Calu3 (cell line): ENCODE measurements at regions not wholly inside any gene's neighbourhood (a gene's known extent, or its start where the extent isn't known, plus 50 kb on each side); places are given as distances from the start of the nearest gene placed in this dataset.
A peak's percentile ranks its signal among the peaks of the same experiment; 100 is the strongest.

Source experiments
- BruUV-seq: library from RNA; stranded (reverse); fragments of 400-500 nt; replicated peaks from 2 replicates; lab custom pipeline; 2021; lab: Mats Ljungman, UMichigan
- CTCF ChIA-PET: fragments of 300-600 bp; sonication (Branson Sonifier 250); formaldehyde crosslinking; loops from one replicate; lab custom pipeline; 2022; ENCODE audit warnings: antibody characterized with exemption; lab: Charles Lee
- DNase-seq: peaks from one replicate; pipeline ENCODE4 v3.0.0; 2022
- H3K27ac Mint-ChIP-seq: one replicate; pipeline ENCODE4 v1.8.0; 2022; ENCODE audit warnings: mixed read lengths; ENCODE audit not compliant: unreplicated experiment
- H3K27me3 Mint-ChIP-seq: one replicate; pipeline ENCODE4 v1.8.0; 2022; ENCODE audit warnings: mixed read lengths; ENCODE audit not compliant: unreplicated experiment
- H3K36me3 Mint-ChIP-seq: one replicate; pipeline ENCODE4 v1.8.0; 2022; ENCODE audit warnings: mild to moderate bottlenecking, moderate library complexity, mixed read lengths; ENCODE audit not compliant: insufficient read depth, unreplicated experiment
- H3K4me1 Mint-ChIP-seq: one replicate; pipeline ENCODE4 v1.8.0; 2022; ENCODE audit warnings: mild to moderate bottlenecking, low read depth, mixed read lengths; ENCODE audit not compliant: unreplicated experiment
- H3K4me3 Mint-ChIP-seq: one replicate; pipeline ENCODE4 v1.8.0; 2022; ENCODE audit warnings: mild to moderate bottlenecking, low read depth, moderate library complexity, mixed read lengths; ENCODE audit not compliant: unreplicated experiment
- H3K9me3 Mint-ChIP-seq: one replicate; pipeline ENCODE4 v1.8.0; 2022; ENCODE audit warnings: low read depth, mixed read lengths; ENCODE audit not compliant: unreplicated experiment
- intact Hi-C: fragments of 100-400 bp; cut with micrococcal nuclease; formaldehyde crosslinking; loops from one replicate; pipeline ENCODE4 v1.10.0; 2022; ENCODE audit not compliant: unreplicated experiment
- TF ChIP-seq, protein P1 (sequence below): fragments of 200-600 bp; IDR thresholded peaks from one replicate; pipeline ENCODE4 v1.8.0; 2022; ENCODE audit warnings: antibody characterized with exemption; ENCODE audit not compliant: unreplicated experiment

GRCh38 chr10:90174531-90174930 lies 473.1 kb downstream of the KIF20B start:
- H3K36me3 Mint-ChIP-seq, result no peaks in the 10 kb centered on the region
- H3K27ac Mint-ChIP-seq, result no peak overlapping the region
- CTCF ChIA-PET, result no interaction called here
- intact Hi-C loops, result no loop called here
- no peak overlapping the region for H3K4me3 Mint-ChIP-seq
- BruUV-seq, result no TSS peak
- no peak for DNase-seq
- peaks cover 27% of the 10 kb centered on the region for H3K27me3 Mint-ChIP-seq
- TF ChIP-seq, protein P1, sequence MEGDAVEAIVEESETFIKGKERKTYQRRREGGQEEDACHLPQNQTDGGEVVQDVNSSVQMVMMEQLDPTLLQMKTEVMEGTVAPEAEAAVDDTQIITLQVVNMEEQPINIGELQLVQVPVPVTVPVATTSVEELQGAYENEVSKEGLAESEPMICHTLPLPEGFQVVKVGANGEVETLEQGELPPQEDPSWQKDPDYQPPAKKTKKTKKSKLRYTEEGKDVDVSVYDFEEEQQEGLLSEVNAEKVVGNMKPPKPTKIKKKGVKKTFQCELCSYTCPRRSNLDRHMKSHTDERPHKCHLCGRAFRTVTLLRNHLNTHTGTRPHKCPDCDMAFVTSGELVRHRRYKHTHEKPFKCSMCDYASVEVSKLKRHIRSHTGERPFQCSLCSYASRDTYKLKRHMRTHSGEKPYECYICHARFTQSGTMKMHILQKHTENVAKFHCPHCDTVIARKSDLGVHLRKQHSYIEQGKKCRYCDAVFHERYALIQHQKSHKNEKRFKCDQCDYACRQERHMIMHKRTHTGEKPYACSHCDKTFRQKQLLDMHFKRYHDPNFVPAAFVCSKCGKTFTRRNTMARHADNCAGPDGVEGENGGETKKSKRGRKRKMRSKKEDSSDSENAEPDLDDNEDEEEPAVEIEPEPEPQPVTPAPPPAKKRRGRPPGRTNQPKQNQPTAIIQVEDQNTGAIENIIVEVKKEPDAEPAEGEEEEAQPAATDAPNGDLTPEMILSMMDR, result no peak
- H3K9me3 Mint-ChIP-seq, result no peaks in the 10 kb centered on the region
- no peaks in the 10 kb centered on the region for H3K4me1 Mint-ChIP-seq

GRCh38 chr10:90175161-90175681 lies 473.8 kb downstream of the KIF20B start:
- Mint-ChIP-seq H3K36me3 (no peaks in the 10 kb centered on the region), H3K4me3 (no peak overlapping the region), H3K27me3 (peaks cover 27% of the 10 kb centered on the region), H3K27ac (no peak overlapping the region), H3K4me1 (no peaks in the 10 kb centered on the region), H3K9me3 (no peaks in the 10 kb centered on the region)
- CTCF ChIA-PET, result no interaction called here
- no peak for DNase-seq
- BruUV-seq, result no TSS peak
- TF ChIP-seq, protein P1, result no peak
- intact Hi-C loops, result no loop called here

GRCh38 chr10:90179696-90180407 lies 478.5 kb downstream of the KIF20B start:
- peak; percentile 0 for DNase-seq
- Mint-ChIP-seq H3K4me3 (no peak overlapping the region), H3K4me1 (no peaks in the 10 kb centered on the region), H3K36me3 (no peaks in the 10 kb centered on the region), H3K9me3 (no peaks in the 10 kb centered on the region), H3K27me3 (no peaks in the 10 kb centered on the region), H3K27ac (no peak overlapping the region)
- CTCF ChIA-PET, result no interaction called here
- BruUV-seq, result no TSS peak
- intact Hi-C loops, result no loop called here
- TF ChIP-seq, protein P1, result no peak

- no TSS peak for BruUV-seq
- Mint-ChIP-seq H3K4me1 (no peaks in the 10 kb centered on the region), H3K27me3 (no peaks in the 10 kb centered on the region), H3K4me3 (no peak overlapping the region), H3K27ac (no peak overlapping the region), H3K9me3 (no peaks in the 10 kb centered on the region), H3K36me3 (no peaks in the 10 kb centered on the region)
- intact Hi-C loops, result no loop called here
- no peak for DNase-seq
- TF ChIP-seq, protein P1, result no peak
- CTCF ChIA-PET, result no interaction called here
Observed at GRCh38 chr10:90180886-90181691, 479.7 kb downstream of the KIF20B start.
